Omental fat pad (tissue), 3 donors: ENCODE measurements at regions not wholly inside any gene's neighbourhood (a gene's known extent, or its start where the extent isn't known, plus 50 kb on each side); places are given as distances from the start of the nearest gene placed in this dataset.

ENCODE experiments used
- ATAC-seq: fragments of 150-250 bp; one replicate; pipeline ENCODE4 v1.9.1; 2016; ENCODE audit warnings: mild to moderate bottlenecking, moderate library complexity; ENCODE audit not compliant: low FRiP score
- DNase-seq: peaks from one replicate; pipeline ENCODE4 v3.0.0-alpha.2; 2019; ENCODE audit warnings: low spot score
- TF ChIP-seq, protein P1 (sequence below), 3 donors: fragments of 450-650 bp; IDR thresholded peaks; one replicate each; pipeline ENCODE4 v1.5.1; 2016 to 2017; ENCODE audit warnings: antibody characterized with exemption in 3 of 3, mild to moderate bottlenecking in 3 of 3, moderate library complexity in 2 of 3

DNA sequence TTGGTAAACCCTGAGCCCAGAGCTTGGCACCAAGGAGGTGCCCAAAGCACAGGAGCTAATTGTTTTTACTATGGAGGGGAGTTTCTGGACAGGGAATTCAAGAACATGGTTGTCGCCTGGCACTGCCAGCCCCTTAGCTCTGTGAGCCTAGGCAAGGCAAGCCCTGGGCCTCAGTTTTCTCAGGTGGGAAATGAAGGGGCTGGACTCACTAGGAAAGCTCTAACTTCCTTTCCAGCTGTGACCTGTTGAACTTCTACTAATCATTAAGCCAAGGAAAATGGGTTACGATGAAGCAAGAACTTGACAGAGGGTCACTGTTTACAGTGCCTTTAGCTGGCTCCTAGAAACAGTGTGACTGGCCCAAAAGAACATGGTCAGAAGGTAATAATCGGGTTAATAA is 277.2 kb downstream of the SHQ1 start:
- DNase-seq (no peak), ATAC-seq (no peak)

DNA sequence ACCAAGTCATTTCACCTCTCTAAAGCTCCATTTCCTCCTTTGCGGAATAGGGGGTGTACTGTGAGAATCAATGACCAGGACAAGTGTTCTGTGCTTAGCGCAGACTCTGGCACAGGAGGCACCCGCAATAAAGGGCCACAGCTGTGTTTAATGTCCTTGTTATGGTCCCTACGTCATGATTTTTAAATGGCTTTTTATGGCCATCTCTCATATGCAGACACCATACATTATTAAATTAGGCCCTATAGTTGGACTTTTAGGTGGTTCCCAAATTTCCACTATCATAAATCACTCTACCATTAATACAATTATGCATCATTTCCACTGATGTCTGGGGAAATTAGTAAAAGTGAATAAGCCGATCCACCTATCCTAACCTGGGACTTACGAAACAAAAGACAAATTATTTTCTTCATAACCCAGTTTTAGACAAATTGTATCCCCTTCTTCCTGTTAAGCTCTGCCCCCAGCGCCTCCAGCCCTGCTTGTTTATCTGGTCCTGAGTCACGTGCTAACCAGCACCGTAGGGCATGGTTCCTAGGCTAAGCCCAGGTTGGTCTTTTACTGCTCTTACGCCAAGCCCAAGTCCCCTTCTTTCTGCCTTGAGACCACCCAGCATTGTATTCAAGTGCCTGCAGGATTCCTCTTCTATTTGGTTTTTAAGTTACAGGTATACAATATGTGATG is 278.3 kb downstream of the SHQ1 start:
- no peak for ATAC-seq
- TF ChIP-seq, protein P1, sequence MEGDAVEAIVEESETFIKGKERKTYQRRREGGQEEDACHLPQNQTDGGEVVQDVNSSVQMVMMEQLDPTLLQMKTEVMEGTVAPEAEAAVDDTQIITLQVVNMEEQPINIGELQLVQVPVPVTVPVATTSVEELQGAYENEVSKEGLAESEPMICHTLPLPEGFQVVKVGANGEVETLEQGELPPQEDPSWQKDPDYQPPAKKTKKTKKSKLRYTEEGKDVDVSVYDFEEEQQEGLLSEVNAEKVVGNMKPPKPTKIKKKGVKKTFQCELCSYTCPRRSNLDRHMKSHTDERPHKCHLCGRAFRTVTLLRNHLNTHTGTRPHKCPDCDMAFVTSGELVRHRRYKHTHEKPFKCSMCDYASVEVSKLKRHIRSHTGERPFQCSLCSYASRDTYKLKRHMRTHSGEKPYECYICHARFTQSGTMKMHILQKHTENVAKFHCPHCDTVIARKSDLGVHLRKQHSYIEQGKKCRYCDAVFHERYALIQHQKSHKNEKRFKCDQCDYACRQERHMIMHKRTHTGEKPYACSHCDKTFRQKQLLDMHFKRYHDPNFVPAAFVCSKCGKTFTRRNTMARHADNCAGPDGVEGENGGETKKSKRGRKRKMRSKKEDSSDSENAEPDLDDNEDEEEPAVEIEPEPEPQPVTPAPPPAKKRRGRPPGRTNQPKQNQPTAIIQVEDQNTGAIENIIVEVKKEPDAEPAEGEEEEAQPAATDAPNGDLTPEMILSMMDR (IDR thresholded peaks at IDR 0.05) = no peak

More for the DNA sequence above, 277.2 kb downstream of the SHQ1 start:
- TF ChIP-seq, protein P1 (IDR thresholded peaks at IDR 0.05) = no peak

GRCh38 chr3:72568083-72568482 is 280.2 kb downstream of the SHQ1 start:
- DNase-seq (no peak), ATAC-seq (no peak)
- TF ChIP-seq, protein P1 (IDR thresholded peaks at IDR 0.05) = no peak

More for the DNA sequence above, 278.3 kb downstream of the SHQ1 start:
- no peak for DNase-seq

DNA sequence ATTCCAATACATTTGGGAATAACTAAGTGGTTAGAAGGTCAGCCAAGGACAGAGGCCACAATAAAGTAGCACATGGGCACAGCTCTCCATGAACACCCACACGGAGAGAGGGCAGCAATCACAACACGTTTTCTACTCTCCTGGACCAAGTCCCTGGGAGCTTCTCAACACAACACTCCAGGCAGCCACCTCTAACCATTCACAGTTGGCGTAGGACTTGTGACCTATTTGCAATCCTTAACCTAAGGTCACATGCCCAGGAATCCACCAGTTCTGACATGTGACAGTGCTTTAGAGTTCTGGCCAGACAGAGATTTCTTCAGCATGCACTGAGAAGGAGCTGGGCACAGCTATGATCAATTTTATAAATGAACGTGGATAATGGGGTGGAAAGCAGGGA is 280.8 kb downstream of the SHQ1 start:
- ATAC-seq (no peak), DNase-seq (no peak)
- TF ChIP-seq, protein P1 (IDR thresholded peaks at IDR 0.05) = no peak

DNA sequence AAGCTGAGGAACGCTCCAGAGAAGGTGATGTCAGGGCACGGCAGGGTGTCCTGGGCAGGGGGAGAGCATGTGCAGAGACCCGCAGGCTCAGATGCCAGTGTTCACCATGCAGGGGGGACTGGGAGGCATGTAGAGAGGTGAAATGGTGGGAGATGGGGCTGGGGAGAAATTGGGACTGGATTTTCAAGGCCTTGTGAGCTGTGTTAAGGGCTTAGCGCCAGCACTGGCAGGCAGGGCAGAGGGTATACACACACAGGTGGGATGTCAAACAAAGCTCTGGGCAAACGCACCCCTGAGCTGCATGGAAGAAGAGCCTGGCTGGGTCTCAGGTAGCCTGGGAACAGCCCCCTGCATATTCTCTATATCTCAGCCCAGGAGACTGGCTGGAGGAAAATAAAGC is 282.7 kb downstream of the SHQ1 start:
- TF ChIP-seq, protein P1 (IDR thresholded peaks at IDR 0.05) = no peak
- no peak for ATAC-seq

GRCh38 chr3:72563690-72564370 is 284.4 kb downstream of the SHQ1 start:
- no peak for ATAC-seq
- TF ChIP-seq, protein P1 (IDR thresholded peaks at IDR 0.05) = no peak
- DNase-seq = no peak

More for the DNA sequence above, 282.7 kb downstream of the SHQ1 start:
- no peak for DNase-seq
